ENCODE measurements at regions not wholly inside any gene's neighbourhood (a gene's known extent, or its start where the extent isn't known, plus 50 kb on each side); places are given as distances from the start of the nearest gene placed in this dataset.
"Not testable (repeated sequence)": the region's sequence is repeated elsewhere in the genome, so short reads cannot be mapped to it uniquely, and the experiment has no call there.

DNA sequence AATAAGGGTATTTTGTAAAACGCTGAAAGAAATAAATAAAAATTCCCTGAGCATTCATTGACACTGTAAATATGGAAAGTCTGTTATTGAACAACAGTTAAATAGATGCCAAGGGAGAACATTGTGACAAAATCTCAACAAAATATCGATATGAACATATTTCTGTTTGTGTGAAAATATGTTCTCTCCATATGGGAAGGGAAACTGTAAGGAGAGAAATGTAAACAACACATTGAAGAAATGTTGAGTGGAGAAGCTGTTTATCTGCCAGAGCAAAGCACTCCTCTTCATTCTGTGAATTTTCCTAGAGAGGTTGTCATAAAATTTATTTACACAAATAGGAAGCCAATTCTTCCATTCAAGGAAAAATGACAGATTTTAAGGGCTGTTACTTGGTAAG lies 57.1 kb upstream of the EOMES start:
- no peak for DNase-seq

DNA sequence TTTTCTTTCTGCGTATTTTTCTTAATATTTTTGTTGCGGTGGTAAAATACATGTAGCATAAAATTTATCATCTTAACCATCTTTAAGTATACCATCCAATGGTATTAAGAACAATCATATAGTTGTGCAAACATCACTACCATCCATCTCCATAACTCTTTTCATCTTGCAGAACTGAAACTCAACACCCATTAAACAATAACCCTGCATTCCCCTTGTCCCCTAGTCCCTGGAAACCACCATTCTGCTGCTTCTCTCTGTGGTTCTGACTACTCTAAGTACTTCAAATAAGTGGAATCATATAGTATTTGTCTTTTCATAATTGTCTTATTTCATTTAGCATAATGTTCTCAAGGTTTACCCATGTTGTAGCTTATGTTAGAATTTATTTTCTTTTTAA lies 67.3 kb upstream of the EOMES start:
- no peak for DNase-seq

DNA sequence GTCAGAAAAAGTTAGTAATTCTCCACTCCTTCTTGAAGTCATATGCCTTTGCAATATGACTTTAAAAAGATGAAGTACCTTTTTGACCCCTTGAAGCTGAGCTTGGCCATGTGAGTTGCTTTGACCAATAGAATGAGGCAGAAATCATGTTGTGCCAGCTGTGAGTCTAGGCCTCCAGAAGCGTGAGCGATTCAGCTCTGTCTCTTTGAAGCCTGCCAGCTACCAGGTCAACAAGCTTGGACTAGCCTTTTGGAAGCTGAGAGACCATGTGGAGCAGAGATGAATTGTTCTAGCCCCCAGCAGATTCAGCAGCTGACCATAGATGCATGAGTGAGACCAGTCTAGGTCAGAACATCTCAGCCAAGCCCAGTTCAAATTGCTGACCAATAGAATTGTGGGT lies 69.8 kb upstream of the EOMES start:
- no peak for DNase-seq

DNA sequence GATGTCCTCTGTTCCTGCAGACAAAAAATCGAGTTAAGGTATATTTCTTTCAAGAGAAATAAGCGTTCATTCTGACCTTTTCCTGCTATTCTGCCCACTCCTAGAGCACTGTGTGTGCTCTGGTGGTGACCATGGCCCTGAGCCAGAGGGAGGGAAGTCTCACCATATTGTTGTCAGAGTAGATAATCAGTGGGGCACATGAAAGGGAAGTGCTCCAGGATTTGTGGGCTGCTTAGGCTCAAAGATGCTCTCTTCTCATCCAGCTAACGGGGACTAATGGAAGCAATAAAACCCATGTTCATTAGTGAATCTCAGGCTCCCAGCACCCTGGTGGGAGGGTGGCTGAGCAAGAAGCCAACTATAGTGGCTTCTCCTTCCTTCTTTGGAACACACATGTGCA lies 70.7 kb upstream of the EOMES start:
- DNase-seq = no peak

DNA sequence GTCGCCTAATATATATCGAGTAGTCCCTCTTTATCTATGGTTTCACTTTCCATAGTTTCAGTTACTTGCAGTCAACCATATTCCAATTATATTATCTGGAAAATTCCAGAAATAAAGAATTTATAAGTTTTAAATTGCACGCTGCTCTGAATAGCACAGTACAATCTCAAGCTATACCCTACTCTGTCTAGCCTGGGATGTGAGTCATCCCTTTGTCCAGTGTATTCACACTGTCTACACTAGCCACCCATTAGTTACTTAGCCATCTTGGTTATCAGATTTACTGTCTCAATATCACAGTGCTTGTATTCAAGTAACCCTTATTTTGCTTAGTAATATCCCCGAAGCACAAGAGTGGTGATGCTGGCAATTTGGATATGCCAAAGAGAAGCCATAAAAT lies 72.1 kb upstream of the EOMES start:
- no peak for DNase-seq

DNA sequence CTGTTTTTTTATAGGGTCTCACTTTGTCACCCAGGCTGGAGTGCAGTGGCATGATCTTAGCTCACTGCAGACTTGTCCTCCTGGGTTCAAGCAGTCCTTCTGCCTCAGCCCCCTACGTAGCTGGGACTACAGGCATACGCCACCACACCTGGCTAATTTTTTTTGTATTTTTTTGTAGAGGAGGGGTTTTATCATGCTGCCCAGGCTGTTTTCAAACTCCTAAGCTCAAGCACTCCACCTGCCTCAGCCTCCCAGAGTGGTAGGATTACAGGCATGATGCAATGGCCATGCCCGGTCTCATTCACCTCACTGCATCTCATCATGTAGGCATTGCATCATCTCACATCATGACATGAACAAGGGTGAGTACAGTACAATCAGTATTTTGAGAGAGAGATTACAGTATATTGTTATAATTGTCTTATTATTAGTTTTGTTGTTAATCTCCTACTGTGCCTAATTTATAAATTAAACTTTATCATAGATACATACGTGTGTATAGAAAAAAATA lies 74.3 kb upstream of the EOMES start:
- DNase-seq = no peak

DNA sequence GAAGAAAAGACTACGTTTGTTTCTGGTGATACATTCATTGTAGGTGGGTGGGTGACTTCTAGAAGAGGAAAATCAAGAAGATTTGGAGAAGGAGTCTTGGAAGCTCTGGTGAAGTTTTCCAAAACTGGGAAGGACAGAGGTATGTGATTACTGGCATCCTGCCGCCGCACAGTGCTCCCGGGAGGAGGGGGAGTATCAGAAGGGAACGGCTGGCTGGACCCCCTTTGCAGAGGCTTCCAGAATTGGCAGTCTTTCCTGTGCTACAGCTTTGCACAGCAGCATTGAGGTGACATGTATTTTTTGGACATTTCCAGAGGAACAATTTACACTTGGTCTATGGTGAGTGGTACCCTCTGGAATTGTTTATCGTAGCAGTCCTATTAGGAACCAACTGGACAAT lies 75.7 kb upstream of the EOMES start:
- DNase-seq = no peak

DNA sequence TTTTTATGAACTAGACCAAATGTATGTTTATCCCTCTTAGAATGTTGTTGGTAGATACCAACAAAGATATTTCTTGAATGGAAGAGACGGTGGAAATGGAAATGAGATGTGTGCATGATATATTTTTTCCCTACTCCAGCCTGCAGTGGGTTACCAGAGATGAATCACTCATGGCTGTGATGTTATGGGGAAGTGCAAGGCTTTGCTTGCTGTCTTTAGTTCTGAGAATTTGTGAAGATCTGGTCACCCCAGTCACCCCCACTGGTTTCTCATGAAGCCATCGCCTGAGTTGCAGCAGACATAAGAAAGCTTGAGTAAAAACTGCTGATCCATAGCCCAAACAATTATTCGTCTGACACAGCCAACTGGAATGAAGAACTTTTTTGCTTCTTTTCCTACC lies 78.1 kb upstream of the EOMES start:
- DNase-seq = no peak

DNA sequence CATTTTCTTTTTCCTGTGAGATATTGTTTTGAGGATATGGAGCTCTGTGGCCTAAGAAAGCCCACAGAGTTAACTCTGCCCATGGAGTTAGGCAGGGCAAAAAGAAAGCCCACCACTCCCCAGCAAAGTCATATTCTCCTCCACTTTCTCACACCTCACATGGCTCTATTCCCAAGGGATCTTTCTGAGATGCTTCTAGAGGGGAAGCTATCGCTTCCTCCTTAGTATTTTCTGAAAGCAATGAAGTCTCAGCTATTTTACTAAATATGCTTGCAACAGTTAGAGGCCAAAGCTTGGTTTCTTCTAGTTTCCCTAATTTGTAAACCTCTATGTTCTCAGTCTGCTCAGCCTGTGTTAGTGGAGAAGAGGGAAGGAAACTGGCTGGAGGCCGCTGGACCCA lies 80.3 kb upstream of the EOMES start:
- DNase-seq = no peak

DNA sequence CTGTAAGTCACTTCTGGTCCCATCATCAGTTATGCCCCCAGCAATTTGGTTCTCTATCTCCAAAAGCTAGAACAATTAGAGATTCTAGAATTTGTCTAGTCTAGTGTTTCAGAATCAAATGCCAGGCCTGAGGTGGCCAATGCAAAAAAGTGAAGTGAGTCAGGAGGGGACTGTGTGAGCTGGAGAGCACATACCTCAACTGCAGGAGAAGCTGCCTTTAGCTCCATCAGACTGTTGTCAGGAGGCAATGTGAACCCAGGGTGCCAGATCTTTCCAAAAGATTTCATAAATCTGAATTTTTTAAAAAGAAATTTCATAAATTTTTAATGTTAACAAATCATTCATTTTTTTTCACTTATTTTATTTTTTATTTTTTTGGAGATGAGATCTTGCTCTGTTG lies 80.7 kb upstream of the EOMES start:
- DNase-seq = no peak

DNA sequence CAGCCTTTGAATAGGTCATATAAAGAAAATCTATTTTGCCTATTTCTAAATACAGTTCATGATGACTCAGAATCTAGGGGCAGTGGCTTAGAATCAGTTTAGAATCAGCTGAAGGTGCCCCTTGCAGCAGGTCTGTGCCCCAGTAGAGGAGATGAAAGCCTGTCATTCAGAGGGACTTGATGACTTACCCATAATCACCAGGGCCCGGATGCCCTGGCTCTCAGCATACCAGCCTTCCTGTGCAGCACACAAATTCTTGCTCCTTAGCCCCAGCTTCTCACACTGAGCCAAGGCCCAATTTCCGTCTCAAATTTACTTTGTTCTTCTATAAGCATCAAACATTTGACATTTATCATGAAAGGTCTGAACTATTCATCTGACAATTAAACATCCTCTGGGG lies 83.2 kb upstream of the EOMES start:
- no peak for DNase-seq

DNA sequence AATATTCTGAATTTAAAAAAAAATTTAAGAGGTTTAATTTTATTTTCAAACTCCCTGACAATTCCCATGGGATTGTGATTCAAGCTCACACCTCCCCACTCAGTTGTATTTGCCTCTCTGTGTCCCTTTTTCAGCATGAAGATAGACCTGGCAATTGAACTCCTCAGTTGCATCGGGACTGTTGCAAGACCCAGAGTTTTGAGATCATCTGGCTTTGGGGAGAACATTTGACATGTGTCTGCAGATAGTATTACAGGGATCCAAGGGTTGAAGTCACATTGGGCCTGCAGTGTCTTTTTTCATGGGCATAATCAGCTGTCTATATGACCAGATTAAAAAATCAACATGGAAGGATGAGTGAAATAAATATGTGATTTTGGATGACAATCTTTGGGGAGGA lies 91.1 kb upstream of the EOMES start:
- DNase-seq = no peak

DNA sequence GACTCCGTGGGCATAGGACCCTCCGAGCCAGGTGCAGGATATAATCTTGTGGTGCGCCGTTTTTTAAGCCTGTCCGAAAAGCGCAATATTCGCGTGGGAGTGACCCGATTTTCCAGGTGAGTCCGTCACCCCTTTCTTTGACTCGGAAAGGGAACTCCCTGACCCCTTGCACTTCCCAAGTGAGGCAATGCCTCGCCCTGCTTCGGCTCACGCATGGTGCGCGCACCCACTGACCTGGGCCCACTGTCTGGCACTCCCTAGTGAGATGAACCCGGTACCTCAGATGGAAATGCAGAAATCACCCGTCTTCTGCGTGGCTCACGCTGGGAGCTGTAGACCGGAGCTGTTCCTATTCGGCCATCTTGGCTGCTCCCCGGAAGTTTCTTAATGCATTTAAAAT lies 99.5 kb upstream of the EOMES start:
- not testable (repeated sequence) for DNase-seq

DNA sequence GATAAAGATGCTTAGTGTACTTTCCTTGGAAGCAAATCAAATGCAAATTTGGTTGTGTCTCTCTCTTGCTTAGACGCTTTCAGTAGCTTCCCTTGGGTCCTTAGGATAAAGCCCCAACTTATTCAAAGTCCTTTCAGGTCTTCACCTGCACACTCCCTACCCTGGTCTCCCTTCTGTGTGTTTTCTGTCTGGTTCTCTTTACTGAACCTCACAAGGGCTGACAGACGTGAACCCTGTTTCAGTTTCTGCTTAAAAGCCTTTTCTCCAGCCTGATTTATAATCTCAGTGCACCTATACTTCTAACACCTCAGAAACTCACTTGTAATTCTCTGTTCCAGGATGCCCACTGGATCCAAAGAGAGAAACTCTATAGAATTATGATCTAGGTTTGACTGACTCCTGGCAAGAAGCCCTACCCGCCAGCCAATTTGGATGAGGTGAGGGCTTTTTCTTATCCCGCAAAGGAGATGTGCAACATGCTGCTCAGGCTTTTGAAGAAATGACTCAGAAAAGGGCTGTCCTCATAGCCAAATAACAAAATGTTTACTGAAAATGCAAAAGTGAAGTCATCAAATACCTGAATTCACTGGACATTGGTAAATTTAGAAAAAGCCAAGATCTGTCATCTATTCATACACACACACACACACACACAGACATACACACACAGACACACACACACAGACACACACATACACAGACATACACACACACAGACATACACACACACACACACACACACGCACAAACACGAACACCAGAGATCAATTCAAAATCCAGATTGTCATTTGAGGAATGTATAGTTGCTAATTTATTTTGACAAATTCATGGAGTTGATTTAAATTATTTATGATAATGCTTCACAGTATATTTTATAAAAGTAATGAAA lies 102.4 kb upstream of the EOMES start:
- no peak for DNase-seq

DNA sequence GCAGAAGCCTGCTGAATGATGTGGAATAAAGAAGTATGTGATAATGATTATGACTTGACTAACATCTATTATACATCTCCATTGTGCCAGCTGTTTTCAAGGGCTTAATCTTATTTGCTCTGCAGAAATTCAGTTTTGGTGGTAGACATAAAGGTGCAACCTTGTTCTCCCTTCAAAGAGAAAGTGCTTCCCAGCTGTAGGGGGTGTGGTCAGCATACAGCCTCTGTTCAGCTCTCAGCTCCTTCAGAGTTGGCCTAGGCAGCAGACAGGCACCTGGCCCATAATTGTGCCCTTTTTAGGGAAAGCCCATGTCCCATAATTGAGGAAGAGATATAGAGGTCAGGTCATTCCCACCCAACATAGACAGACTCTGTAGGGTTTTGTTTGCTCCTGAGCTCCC lies 104.3 kb upstream of the EOMES start:
- no peak for DNase-seq

DNA sequence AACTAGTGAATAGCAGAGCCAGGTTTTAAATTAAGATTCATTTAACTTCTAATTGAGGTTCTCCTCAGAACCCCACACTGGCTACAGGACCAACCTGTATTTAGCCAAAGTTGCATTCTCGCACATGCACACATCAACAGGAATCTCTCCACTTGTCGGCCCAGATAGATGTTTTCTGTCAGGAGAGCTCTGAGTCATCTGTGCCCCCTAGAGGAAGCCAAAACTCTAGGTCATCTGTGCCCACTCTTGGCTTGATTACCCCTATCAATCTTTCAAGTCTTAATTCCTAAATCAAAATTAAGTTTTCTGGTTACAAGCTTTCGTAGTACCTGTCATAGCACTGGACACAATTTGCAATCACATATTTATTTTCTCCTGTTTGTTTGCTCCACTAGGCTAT lies 104.9 kb upstream of the EOMES start:
- DNase-seq = no peak

DNA sequence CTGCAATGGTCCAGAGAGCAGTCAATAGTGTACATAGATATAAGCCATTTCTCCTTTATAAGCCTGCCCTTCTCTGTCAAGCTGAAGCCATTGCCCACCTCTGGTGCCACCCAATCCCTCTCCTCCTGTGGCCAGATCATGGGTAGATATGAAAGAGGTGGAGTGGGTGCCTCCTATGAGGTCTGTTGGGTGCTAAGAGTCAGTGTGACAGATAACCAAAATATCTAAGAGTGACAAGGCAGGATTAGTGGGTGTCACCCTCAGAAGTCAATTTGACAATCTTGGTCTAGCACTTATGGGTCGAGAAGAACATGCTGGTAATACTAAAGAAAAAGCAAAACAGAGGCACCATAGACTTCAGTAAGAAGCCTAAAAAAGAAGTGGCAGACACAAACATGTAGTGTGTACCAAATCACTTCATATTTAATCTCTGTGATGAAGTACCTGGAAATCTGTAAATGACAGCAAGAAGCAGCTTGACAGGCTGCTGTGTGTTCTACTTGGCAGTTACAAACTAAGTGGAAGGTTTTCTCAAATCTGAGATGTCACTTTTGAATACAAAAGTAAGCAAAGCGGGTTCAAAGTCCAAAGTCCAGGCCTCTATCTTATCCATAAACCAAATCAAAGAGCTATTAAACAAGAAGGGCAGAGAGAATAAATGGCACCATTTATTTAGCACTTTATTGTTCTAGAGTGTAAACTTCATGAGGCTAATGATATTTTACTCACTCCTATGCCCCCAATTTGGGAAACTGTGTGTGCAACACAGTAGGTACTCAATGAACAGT lies 118.9 kb upstream of the EOMES start:
- DNase-seq = no peak

DNA sequence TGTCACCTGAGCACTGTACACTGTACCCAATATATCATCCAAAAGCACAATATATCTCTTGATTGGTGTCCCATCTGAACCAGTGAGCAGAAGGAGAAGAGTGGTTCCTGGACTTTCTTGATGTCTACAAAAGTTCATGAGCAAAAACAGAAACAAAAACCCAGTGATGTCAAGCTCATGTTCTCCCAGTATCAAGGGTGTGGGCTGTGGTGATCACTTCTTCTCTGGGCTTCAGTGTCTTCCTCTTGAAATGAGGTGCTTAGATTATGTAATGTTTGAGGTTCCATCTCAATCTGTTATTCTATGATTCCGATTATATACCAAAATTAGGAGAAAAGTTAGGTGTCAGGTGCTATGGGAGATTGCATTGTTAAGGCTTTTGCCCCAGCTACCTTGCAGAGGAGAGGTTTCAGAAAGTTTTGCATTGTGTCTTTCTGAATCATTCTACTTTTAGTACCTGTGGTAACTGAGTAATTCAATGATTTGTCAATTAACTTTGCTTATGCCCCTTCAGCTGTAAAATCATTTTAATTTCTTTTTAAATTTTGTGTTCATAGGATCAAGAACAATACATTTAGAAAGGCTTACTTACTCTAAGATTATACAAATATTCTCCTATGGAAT lies 122.0 kb upstream of the EOMES start:
- no peak for DNase-seq

DNA sequence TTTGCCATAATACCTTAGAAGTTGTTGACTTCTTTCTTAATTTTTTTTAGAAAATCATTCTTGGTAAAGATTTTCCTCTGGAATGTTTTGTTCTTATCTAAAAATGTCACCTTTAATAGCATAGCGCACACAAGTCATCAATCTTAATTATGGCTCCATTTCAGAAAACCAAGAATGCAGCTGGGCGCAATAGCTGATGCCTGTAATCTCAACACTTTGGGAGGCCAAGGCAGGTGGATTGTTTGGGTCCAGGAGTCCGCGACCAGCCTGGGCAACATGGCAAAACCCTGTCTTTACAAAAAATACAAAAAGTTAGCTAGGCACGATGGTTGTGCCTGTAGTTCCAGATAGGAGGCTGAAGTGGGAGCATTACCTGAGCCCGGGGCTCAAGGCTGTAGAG lies 125.6 kb upstream of the EOMES start:
- no peak for DNase-seq

DNA sequence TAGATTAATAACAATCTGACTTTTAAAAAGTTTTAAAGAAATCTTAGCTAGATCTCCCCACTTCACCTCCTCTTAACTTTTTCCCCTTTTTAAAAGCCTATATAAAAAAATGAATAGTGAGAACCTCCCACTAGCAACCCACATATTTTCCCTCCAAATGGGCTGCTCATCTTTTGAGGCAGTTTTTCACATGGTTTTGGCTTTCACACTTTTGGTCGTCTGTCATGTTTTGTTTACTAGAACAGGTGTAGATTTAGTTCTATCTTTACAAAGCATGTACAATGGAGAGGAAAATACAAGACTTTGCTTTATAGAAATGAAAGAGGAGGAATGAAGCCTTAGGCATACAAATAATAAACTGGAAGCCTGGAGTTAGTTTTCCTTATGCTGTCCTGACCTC lies 126.7 kb upstream of the EOMES start:
- DNase-seq = no peak

DNA sequence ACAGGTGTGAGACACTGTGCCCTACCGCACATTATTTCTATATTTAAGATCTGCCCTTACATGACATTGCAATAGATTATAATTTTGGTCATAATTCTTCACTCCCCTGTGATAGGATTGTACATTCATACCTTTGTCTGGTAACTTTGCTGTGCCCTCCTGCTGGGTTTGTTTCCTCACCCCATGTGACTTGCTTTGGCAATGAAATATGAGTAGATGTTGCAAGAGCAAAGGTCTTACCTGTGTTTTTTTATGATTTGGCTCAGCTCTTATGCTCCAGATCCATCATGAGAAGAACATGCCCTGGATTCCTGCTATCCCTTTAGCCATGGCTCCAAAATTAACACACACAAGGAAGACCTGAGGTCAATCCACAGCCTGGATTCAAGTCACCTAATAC lies 137.7 kb upstream of the EOMES start:
- DNase-seq = no peak

DNA sequence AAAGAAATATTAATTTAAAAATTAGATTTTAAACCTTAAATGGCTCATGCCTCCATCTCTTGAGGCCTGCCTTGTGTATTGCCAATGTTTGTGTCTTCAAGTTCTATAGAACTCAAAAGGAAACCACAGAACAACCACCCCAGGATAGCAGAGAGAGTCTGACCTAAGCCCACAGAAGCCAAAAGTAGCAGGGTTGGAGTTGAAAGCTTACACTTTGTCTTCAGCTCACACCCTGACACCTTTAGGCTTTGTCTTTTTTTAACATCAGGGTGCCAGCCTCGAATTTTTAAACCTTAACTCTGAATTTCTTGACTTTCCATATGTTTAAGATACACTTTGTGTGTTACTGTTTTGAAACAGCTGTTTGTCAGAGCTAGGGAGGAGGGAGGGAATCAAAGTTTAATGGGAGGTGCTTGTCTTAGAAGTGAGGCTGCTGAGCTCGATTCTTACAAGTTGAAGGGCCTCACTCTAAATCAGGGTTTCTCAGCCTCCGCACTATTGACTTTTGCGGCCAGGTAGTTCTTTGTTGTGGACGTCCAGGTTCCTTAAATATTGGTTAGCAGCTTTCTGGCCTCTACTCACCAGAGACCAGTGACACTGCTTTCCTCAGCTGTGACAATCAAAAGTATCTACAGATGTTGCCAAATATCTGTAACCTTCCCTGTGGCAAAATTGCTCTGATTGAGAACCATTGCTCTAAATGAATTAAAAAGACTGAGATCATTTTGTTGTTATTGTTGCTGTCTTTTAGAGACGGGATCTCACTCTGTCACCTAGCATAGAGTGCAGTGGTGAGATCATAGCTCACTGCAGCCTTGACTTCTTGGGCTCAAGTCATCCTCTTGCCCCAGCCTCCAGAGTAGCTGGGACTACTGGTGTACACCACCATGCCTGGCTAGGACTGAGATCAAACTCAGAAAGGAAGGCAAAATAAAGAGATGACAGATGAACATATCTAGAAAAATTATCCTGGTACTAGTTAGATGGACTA lies 139.2 kb upstream of the EOMES start:
- no peak for DNase-seq

DNA sequence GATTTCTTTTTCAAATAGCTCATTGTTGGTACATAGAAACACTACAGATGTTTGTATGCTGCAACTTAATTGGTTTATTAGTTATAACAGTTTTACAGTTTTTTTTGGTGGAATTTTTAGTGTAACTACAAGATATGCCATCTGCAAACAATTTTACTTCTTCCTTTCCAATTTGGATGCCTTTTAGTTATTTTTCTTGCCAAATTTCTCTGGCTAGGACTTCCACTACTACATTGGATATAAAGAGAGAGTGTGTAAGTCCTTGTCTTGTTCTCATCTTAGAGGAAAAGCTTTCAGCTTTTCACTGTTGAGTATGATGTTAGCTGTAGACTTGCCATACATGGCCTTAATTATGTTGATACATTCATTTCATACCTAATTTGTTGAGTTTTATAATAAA lies 143.6 kb upstream of the EOMES start:
- DNase-seq = no peak
